ENCODE measurements at regions not wholly inside any gene's neighbourhood (a gene's known extent, or its start where the extent isn't known, plus 50 kb on each side); places are given as distances from the start of the nearest gene placed in this dataset.

DNA sequence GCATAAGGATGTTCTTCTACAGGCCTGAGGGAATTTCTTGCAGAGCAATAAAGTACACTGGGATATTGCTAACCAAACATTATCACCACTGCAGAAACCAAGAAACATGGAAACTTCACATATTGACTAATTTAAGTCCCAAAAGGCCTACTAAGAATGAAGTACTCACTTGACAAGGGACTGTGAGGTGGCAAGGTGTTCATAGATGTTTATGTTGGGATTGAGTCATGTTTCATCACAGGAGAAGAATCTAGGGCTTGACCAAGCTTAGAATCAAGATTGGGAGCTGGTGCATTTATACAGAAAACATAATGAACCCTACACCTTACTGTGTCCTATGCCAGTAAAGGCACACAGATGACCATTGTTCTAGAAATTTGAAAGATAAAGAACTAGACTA lies 56.7 kb upstream of the GAS1 start:
- TF ChIP-seq, protein P1, sequence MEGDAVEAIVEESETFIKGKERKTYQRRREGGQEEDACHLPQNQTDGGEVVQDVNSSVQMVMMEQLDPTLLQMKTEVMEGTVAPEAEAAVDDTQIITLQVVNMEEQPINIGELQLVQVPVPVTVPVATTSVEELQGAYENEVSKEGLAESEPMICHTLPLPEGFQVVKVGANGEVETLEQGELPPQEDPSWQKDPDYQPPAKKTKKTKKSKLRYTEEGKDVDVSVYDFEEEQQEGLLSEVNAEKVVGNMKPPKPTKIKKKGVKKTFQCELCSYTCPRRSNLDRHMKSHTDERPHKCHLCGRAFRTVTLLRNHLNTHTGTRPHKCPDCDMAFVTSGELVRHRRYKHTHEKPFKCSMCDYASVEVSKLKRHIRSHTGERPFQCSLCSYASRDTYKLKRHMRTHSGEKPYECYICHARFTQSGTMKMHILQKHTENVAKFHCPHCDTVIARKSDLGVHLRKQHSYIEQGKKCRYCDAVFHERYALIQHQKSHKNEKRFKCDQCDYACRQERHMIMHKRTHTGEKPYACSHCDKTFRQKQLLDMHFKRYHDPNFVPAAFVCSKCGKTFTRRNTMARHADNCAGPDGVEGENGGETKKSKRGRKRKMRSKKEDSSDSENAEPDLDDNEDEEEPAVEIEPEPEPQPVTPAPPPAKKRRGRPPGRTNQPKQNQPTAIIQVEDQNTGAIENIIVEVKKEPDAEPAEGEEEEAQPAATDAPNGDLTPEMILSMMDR (IDR thresholded peaks at IDR 0.05), result no peak
- TF ChIP-seq POLR2A (IDR thresholded peaks at IDR 0.05), result no peak
